ENCODE measurements at regions not wholly inside any gene's neighbourhood (a gene's known extent, or its start where the extent isn't known, plus 50 kb on each side); places are given as distances from the start of the nearest gene placed in this dataset.

DNA sequence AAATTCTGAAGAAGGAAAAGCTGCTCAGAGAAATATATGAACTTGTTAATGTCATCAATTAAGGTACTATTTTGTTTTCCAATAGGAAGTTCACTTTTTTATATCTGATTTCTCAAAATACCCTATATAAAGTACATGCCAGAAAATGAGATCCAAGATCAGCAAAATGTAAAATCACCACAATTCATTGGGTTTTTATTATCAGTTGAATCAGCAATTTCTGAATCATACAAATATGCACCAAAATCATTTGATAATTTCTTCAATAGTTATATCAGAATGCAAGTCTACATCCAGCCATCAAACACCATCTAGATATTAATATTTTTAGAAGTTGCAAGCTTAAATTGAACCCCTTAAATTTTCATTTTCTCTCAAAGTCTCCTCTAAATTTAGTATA lies 1293.4 kb upstream of the NCAM2 start:
- CTCF ChIA-PET (ENCODE audit: unreplicated experiment): no interaction called here
- no peak for DNase-seq (ENCODE audit: low spot score)
- Histone ChIP-seq H2AFZ (ENCODE audit: low read length) (no peak overlapping the region), H3K79me2 (ENCODE audit: insufficient read depth, low read depth, low read length) (no peaks in the 10 kb centered on the region), H3K27ac (ENCODE audit: low read depth, low read length, poor library complexity, severe bottlenecking) (no peak overlapping the region), H3K4me2 (ENCODE audit: low read length) (no peak overlapping the region), H3K9me2 (ENCODE audit: insufficient read depth, low read length) (no peaks in the 10 kb centered on the region), H4K20me1 (ENCODE audit: insufficient read depth, low read length) (no peaks in the 10 kb centered on the region), H3K36me3 (ENCODE audit: insufficient read depth, low read length) (no peaks in the 10 kb centered on the region), H3K9me3 (ENCODE audit: low read length) (peaks cover 16% of the 10 kb centered on the region; the same call in 1 of the 2 replicates), H3K4me3 (ENCODE audit: low read depth, low read length, poor library complexity, severe bottlenecking) (no peak overlapping the region), H3K4me1 (ENCODE audit: insufficient read depth, low read length, poor library complexity, severe bottlenecking) (no peaks in the 10 kb centered on the region)
- BruUV-seq (replicated peaks): no TSS peak
- POLR2A ChIA-PET: no interaction called here
- TF ChIP-seq, protein P1, sequence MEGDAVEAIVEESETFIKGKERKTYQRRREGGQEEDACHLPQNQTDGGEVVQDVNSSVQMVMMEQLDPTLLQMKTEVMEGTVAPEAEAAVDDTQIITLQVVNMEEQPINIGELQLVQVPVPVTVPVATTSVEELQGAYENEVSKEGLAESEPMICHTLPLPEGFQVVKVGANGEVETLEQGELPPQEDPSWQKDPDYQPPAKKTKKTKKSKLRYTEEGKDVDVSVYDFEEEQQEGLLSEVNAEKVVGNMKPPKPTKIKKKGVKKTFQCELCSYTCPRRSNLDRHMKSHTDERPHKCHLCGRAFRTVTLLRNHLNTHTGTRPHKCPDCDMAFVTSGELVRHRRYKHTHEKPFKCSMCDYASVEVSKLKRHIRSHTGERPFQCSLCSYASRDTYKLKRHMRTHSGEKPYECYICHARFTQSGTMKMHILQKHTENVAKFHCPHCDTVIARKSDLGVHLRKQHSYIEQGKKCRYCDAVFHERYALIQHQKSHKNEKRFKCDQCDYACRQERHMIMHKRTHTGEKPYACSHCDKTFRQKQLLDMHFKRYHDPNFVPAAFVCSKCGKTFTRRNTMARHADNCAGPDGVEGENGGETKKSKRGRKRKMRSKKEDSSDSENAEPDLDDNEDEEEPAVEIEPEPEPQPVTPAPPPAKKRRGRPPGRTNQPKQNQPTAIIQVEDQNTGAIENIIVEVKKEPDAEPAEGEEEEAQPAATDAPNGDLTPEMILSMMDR (conservative IDR thresholded peaks at IDR 0.05; ENCODE audit: low read length): no peak
- no peak for TF ChIP-seq EZH2phosphoT487 (IDR thresholded peaks at IDR 0.05; ENCODE audit: borderline replicate concordance, low read depth, low read length)
- intact Hi-C loops (cut with micrococcal nuclease; ENCODE audit: unreplicated experiment): no loop called here

DNA sequence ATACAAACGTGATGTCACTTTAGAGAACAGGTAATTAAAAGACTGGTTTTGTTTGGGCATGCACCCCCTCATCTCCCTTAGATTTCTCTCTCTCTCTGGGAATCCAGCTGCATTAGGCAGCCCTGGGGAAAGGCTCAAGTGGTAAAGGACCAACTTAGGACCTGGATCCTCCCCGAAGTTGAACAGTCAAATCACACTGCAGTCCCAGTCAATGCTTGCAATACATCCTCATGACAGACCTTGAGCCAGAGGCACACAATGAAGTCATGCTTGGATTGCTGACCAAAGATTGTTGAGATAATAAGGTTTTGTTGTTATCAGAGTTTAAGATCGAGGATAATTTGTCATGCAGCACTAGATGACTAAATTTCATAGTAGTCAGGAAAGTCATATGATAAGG lies 1285.8 kb upstream of the NCAM2 start:
- intact Hi-C loops (cut with micrococcal nuclease; ENCODE audit: unreplicated experiment): no loop called here
- Histone ChIP-seq H3K27ac (ENCODE audit: low read depth, low read length, poor library complexity, severe bottlenecking) (no peak overlapping the region), H3K36me3 (ENCODE audit: insufficient read depth, low read length) (no peaks in the 10 kb centered on the region), H4K20me1 (ENCODE audit: insufficient read depth, low read length) (no peaks in the 10 kb centered on the region), H3K9me2 (ENCODE audit: insufficient read depth, low read length) (no peaks in the 10 kb centered on the region), H2AFZ (ENCODE audit: low read length) (no peak overlapping the region), H3K9me3 (ENCODE audit: low read length) (peaks cover 33% of the 10 kb centered on the region), H3K4me1 (ENCODE audit: insufficient read depth, low read length, poor library complexity, severe bottlenecking) (no peaks in the 10 kb centered on the region), H3K4me2 (ENCODE audit: low read length) (no peak overlapping the region), H3K79me2 (ENCODE audit: insufficient read depth, low read depth, low read length) (no peaks in the 10 kb centered on the region), H3K4me3 (ENCODE audit: low read depth, low read length, poor library complexity, severe bottlenecking) (no peak overlapping the region)
- TF ChIP-seq, protein P1 (conservative IDR thresholded peaks at IDR 0.05; ENCODE audit: low read length): no peak
- TF ChIP-seq EZH2phosphoT487 (IDR thresholded peaks at IDR 0.05; ENCODE audit: borderline replicate concordance, low read depth, low read length): no peak
- no peak for DNase-seq (ENCODE audit: low spot score)
- BruUV-seq (replicated peaks): no TSS peak
- ChIA-PET POLR2A (no interaction called here), CTCF (ENCODE audit: unreplicated experiment) (no interaction called here)

DNA sequence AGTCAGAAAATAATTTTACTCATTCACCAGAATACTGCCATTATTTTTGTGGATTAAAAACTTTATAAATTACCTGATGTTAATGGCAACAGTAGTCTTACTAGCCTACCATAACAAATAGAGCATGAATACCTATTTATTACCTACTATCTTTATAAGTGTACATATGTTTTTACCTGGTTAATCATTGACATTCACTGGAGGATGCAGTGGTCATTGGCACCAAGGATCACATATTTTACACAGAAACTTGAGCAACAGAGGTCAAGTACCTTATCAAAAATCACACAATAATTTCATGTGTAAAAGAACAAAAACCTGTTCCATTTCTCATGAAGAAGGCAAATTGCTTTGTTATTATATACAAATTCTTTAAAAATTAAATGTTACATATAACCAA lies 1284.9 kb upstream of the NCAM2 start:
- intact Hi-C loops (cut with micrococcal nuclease; ENCODE audit: unreplicated experiment): no loop called here
- POLR2A ChIA-PET: no interaction called here

More for the DNA sequence above, 1284.9 kb upstream of the NCAM2 start:
- H3K27ac ChIP-seq (ENCODE audit: low read depth, low read length, poor library complexity, severe bottlenecking): no peak overlapping the region
- H3K4me2 ChIP-seq (ENCODE audit: low read length): no peak overlapping the region
- CTCF ChIA-PET (ENCODE audit: unreplicated experiment): no interaction called here
- no peaks in the 10 kb centered on the region for H3K79me2 ChIP-seq (ENCODE audit: insufficient read depth, low read depth, low read length)
- H3K4me1 ChIP-seq (ENCODE audit: insufficient read depth, low read length, poor library complexity, severe bottlenecking): no peaks in the 10 kb centered on the region
- H2AFZ ChIP-seq (ENCODE audit: low read length): no peak overlapping the region
- peaks cover 33% of the 10 kb centered on the region for H3K9me3 ChIP-seq (ENCODE audit: low read length)
- no peaks in the 10 kb centered on the region for H4K20me1 ChIP-seq (ENCODE audit: insufficient read depth, low read length)
- H3K36me3 ChIP-seq (ENCODE audit: insufficient read depth, low read length): no peaks in the 10 kb centered on the region
- no peaks in the 10 kb centered on the region for H3K9me2 ChIP-seq (ENCODE audit: insufficient read depth, low read length)
- H3K4me3 ChIP-seq (ENCODE audit: low read depth, low read length, poor library complexity, severe bottlenecking): no peak overlapping the region
- no TSS peak for BruUV-seq (replicated peaks)
- no peak for DNase-seq (ENCODE audit: low spot score)
- TF ChIP-seq EZH2phosphoT487 (IDR thresholded peaks at IDR 0.05; ENCODE audit: borderline replicate concordance, low read depth, low read length): no peak
- TF ChIP-seq, protein P1 (conservative IDR thresholded peaks at IDR 0.05; ENCODE audit: low read length): no peak

All from OCI-LY7 (cell line).